HUDEP-2 (cell line): ENCODE measurements at regions not wholly inside any gene's neighbourhood (a gene's known extent, or its start where the extent isn't known, plus 50 kb on each side); places are given as distances from the start of the nearest gene placed in this dataset.
A peak's percentile ranks its signal among the peaks of the same experiment; 100 is the strongest.

Source experiments
- DNase-seq, 76 experiments: peaks; one replicate each; lab custom pipeline; 2025; ENCODE audit not compliant: unreplicated experiment in 76 of 76; lab: John Stamatoyannopoulos, UW

DNA sequence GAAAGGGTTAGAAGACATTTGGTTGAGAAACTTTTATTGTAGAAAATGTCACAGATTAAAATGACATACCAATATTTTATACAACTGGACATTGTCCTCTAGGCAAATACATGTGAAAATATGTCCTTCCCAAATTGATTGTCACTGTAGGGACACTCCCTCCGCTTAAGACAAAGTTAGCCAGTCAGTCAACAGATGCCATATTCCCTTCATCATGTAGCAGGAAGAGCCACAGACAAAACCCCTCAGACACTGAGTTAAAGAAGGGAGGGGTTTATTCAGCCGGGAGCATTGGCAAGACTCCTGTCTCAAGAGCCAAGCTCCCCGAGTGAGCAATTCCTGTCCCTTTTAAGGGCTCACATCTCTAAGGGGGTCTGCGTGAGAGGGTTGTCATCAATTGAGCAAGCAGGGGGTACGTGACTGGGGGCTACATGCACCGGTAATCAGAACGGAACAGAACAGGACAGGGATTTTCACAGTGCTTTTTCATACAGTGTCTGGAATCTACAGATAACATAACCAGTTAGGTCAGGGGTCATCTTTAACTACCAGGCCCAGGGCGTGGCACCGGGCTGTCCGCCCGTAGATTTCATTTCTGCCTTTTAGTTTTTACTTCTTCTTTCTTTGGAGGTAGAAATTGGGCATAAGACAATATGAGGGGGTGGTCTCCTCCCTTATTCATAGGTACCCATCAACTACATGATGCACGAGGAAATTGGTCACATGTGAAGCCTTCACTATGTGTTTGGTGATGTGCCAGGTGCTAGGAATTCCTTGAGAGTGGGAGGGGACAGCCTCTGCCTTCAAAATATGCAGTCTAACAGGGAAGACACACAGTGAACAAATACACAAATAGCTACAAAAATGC, 155.7 kb upstream of the CDYL start:
- DNase-seq, result peak in 68 of 76 experiments; percentile 19 to 89 (median 63)

DNA sequence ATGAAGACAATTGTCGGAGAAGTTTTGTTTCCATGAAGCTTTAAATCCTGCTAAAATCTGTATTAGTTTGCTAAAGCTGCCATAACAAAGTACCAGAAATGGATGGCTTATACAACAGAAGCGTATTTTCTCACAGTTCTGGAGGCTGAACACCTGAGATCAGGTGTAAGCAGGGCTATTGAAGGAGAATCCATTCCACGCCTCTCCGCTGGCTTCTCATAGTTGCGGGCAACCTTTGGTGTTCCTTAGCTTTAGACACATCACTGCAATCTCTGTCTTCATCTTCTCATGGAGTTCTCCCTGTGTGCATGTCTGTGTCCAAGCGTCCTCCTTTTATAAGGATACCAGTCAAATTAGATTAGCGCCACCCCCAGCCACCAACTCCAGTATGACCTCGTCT, 159.9 kb upstream of the CDYL start:
- DNase-seq, result no peak

DNA sequence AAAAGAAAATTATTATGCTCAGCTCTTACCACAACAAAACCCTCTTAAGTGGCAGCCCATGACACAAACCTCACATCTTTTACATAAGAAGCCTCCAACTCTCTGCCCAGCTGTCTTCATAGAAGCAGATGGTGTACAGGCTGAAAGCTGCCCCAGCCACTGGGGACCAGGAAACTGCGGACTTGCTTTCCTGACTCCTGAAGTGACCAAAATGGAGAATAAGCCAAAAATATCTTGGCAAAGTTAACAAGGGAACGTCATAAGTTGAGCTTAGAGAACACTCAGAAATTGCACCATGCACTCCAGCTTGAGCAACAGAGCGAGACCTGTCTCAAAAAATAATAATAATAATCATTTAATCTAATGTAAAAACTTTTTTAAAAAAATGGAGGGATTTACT, 160.3 kb upstream of the CDYL start:
- DNase-seq, result no peak

DNA sequence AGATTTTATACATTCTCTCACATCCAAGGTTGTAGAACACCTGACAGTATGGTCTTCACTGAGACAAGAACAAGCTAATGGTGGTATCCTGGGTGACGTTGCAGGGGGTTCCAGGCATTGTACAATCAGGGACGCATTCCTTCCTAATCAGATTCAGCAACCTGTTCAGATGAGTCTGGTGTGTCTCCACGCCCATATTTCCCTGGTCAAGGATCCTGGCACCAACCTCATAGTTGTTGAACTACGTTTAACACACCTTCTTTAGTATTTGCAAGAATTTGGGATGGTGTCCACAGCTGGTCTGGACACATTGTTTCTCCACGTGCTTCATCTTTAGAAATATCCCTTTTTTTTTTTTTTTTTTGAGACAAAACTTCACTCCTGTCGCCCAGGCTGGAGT, 161.0 kb upstream of the CDYL start:
- DNase-seq, result no peak

DNA sequence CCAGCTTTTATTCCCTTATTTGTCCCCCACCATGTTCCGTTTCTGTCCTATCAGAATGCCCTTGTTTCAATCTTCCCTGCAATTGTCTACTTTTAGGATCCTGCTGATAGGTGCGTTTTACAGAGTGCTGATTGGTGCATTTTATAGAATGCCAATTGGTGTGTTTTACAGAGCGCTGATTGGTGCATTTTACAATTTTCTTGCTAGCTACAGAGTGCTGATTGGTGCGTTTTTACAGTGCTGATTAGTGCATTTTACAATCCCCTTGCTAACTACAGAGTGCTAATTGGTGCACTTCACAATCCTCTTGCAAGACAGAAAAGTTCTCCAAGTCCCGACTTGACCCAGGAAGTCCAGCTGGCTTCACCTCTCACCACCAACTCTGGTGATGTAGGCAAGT, 161.6 kb upstream of the CDYL start:
- DNase-seq, result no peak

DNA sequence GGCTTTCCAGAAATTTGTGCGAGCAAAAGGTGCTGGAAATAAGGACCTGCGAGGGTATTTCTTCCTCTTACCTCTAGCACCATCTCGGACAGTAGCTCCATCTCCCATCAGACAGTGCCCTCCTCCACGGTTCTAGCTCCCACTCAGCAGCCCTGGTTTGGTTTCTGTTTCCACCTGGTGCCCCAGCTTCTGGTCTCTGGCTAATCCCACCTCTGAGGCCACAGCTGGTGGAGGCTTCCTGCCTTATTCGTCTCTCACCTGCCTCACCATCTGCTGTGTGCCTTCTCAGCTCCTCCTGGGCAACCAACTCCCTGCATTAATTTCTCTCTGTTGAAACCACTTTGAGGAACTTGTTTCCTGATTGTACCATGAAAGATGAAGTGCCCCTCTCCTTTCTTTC, 162.4 kb upstream of the CDYL start:
- DNase-seq, result no peak

DNA sequence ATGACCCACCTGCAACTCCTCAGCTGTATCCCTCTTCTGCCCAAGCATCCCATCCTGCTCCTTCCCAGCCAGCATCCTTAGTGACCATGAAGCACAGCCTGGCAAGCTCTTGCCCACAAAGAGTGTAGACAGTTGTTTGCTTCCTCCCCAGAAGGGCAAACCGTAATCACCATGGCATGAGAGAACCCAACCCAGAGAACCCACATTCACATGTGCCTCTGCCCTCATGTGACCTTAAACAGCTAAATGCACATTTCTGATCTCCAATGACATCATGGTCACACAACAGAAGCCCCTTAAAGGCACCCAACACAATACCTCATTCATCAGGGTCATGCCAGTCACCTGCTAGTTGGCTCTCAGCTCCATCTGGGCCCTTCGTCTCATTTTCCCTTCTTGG, 162.8 kb upstream of the CDYL start:
- no peak for DNase-seq

DNA sequence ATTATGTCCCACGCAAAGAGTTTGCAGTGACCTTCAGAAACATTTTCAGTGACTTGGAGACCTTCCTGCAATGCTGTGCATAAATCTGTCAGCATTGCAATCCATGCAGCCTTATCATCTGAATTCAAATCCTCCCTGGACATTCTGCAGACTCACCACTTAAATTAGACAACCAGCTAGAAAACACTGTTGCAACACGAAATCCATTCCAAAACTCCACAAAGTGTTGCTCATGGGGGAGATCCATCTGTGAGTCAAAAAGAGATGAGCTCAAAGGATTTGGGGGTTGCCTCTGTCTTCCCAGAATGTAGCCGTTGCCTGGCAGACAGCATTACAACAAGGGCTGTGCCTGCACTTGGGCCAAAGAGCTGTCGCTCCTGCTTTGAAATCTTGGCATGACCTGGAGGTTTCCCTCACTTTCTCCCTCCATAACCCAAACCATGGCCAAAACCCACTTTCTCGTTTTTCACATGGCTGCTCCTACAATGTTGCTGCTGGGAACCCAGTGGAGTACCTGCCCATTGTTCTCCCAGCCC, 163.5 kb upstream of the CDYL start:
- no peak for DNase-seq

DNA sequence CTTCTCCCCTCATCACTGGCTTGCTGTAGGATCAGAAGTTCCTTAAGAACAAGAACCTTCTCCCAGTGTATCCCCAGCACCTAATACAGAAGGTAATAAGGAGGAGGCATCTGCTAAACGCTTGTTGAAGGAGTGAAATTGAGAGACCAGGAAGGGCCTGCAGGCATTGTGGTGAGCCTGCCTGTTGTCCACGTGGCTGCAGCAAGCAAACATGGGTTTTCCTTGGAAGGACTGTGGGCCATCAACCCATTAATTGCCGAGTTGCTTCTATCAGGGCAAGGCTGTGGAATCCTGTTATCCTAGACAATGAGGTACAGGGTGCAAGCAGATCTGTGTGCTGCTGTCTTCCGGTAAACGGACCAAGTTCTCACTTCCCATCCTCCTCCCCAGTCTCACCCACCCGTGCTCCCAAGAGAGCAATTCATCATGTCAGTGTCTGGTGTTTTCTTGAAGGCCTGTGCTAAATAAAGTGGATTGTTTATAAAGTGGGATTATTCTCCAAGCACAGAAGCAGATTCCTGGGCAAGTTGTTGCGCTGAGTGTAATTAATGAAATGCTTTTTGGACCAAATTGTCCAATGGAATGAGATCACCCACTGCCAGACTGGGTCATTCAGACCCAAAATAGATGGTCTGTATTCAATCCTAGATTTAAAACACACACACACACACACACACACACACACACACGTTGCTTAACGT, 164.6 kb upstream of the CDYL start:
- no peak for DNase-seq

DNA sequence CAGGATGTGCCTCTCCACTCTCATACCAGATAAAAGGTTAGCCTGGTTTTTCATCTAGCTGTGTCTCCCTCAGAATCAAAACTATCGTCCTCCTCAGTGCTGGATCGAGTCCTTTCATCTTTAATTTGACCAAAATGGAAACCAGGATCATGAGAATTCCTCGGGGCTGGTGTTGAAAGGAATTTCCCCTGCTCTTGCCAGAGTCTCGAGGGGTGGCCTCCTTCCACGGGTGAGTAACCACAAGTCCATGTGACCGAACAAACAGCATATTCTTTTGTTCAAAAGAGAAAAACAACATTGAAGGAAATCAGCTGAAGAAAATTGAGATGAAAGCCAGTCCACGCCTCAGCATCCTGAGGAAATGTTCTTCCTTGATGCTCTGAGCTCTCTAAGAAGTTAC, 165.9 kb upstream of the CDYL start:
- no peak for DNase-seq

DNA sequence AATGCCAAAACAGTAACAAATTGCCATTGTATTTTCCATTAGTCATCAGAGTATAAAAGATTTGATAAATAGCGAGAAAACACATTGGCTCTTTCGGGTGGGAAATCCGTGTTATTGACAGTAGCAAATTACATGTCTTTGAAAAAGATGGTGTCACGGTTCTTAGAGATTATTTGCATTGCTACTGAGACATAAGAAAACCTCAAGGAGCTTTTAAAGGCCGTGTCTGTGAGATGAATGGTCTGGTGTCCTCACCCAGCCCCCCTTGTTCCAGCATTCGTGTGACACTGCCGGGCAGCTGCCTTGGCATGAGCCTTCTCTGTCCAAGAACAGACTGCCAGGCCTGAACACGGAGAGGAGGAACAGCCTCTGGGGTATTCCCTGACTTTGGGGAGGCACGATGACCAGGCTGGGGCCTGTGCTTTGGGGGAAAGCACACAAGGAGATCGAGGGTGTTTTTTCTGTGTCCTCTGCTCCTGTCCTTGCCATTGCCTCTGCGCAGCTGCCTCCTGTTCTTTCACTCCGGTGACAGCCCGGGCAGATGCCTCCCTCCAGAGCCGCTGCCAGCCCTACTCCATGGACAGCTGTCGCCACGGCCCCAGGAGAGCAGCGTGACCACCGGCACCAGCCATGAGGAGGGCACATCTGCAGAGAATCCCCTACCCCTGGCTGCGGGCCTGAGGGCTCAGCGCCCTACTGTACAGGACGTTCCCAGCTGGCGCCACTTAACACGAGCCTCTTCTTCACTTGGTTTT, 167.7 kb upstream of the CDYL start:
- no peak for DNase-seq

DNA sequence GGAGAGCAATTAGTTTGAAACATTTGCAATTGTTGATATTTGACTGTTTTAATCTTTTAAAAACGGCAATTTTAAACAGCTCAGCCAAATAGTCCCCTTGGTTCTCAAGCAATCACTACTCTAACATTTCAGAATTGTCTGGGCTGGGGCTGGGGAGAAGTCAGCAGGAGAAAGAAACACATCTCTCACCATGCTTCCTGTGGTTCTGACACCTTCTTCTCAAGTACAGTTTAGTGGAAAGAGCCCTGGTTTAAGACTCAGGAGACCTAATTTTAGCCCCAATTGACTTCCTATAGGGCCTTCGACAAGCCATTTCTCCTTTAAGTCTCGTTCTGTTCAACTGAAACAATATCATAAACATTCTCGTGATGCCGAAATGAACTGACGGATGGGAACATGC, 168.4 kb upstream of the CDYL start:
- DNase-seq, result no peak

DNA sequence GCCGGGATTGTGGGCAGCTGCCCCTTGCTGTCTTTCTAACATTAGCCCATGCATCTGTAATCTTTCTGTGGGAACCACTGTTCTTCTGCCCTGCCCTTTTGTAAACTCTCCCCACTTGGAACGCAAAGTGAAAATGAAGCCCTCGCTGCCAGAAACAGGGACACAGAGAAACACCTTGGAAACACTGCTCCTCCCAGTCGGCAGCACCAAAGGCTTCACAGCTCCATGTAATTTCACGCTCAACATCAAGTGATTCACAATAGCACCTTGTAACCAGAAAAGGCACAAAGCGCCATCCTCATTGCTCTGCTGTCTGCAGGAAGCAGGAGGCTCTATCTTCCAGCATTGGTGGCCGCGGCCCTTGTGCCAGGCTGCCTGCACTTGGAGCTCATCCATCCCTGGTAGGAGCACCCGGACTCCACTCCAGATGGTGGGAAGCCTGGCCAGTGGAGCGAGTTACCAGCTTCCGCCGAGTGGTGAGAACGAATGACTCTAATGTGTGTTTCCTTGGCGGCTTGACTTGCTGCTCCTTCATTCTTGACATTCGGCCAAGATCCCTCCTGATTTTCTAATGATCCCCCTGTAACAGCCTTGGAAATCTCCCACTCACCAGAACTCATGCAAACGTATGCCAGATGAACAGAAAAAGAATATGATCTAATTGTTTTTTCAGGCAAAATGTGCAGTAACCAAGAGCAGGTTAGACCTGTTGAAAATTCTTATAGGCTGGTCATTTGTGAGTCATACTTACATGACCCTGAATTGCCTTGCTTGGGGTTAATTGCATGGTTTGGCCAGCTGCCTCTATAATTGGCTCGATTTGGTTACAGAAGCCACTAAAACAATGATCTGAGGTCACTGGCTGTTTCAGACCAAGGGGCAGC, 169.1 kb upstream of the CDYL start:
- peak in 1 of 76 experiments; percentile 15 for DNase-seq

DNA sequence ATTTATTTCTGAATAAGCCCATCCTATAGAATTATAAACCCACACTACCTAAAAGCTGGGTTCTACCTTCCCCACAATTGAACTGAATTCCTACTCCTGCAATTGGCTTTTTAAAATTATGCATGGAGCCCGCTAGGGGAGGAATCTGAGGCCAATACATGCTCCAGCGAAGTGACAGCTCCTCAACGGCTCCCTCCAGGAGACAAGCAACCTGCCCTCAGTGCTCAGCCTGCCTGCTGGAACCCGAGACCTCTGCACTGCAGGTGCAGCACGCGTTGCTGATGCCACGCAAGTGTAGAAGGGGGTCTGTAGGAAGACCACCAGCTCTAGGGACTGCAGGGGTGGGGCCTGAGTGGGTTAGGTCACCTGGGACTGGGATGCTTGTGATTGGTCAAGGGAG, 170.2 kb upstream of the CDYL start:
- DNase-seq, result no peak

DNA sequence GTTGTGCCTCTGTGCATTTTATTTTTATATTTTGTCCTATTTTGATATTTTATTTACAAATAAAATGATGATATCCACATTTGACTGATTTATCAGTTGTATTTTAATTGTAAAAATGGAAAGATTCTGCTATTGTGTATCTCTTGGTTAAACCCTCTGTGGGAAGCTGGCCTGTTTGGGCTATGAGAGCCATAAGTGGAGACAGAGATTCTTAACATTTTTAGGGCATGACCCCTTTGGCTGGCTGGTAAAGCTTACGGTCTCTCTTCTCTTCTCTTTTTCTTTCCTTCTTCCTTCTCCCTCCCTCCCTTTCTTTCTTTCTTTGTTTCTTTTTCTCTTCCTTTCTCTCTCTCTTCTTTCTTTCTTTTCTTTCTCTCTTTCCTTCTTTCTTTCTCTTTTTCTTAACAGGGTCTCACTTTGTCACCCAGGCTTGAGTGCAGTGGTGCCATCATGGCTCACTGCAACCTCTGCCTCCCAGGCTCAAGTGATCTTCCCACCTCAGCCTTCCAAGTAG, 172.3 kb upstream of the CDYL start:
- DNase-seq, result no peak

DNA sequence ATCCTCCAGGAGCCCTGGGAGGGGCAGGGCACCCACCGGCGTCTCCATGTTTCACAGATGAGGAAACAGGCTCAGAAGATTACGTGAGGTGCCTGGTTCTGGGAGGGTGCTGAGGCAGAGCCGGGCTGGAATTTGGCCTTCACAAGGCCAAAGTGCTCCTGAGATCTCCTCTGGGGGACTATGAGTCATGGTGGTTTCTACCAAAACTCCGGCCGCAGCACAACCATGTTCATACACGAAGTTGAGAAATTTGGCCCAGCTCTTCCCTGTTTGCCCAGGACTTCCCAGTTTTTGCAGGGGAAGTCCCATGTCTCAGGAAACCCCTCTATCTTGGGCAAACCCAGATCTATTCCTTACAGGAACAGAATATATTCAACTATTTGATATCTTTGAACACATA, 172.9 kb upstream of the CDYL start:
- DNase-seq, result no peak

DNA sequence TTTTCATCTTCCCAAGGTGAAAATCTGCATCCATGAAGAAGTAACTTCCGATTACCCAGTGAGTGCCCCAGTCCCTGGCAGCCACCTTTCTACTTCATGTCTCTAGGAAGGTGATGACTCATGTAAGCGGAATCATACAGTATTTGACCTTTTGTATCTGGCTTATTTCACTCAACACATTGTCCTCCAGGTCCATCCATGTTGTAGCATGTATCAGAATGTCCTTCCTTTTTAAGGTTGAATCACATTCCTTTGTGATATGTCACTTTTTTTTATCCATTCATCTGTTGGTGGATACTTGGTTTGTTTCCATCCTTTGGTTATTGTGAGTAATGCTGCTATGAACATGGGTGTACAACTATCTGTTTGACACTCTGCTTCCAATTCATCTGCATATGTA, 176.3 kb upstream of the CDYL start:
- no peak for DNase-seq

DNA sequence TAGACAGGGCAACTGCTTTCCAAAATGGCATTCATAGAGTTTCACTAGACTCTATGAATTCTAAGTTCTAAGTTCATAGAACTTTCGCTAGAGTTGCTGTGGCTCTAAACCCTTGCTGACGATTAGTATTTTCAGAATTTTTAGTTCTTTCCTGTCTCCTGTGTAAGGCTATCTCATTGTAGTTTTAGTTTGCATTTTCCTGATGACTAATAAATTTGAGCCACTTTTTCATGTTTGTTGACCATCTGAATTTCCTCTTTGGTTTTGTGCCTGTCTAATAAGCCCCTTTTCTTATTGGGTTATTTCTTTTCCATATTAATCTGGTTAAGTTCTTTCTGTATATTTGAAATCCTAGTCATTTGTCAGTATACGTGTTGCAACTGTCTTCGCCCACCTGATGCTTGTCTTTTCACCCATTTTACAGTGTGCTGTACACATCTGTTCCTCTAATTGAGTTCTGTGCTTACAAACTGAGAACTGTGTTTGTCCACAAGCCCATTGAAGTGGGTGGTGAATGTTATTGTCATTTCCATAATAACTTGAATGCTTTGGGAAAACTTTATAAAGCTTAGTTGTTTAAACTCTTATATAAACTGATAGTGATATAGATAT, 177.7 kb upstream of the CDYL start:
- DNase-seq, result no peak

DNA sequence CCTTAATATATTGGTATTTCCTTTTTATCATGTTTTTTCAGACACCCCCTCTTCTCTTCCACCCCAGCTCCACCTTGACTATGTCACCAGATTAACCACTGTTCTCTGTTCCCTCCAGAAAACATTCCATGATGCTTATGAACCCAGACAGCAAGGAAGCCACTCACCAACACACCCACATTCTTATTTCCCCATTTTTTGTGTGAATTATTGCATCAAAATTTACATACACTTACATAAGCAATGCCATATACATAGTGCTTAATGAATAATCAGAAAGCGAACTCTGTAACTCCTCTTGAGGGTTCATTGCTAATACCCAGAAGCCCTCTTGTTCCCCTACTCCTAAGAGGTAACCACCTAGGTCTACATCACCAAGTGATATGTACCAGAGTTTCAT, 182.3 kb upstream of the CDYL start:
- DNase-seq, result no peak

DNA sequence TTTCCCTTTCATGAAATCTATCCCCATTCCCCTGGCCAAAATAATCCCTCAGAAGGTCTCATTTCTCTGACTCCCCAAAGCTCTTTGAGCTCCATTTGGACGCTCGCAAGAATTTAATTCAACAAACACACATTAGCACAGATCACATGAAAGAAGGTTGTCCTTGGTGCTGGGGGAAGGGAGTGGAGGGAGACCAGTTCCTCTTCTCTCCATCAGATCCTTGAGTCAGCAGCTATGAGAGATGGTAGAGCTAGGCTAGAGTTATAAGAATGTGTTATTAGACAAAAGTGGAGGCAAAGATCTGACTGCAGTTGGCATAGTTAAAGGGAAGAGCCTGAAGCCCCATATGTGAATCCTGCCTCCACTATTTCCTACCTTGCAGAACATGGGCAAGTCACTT, 184.2 kb upstream of the CDYL start:
- no peak for DNase-seq
